D721Med (cell line): ENCODE measurements at regions not wholly inside any gene's neighbourhood (a gene's known extent, or its start where the extent isn't known, plus 50 kb on each side); places are given as distances from the start of the nearest gene placed in this dataset.

Experiments
- DNase-seq: peaks from one replicate; pipeline ENCODE4 v3.0.0; 2011; ENCODE audit warnings: low spot score; ENCODE audit not compliant: insufficient read length
- FAIRE-seq: peaks from 2 replicates; lab custom pipeline; 2011; peaks lifted over from hg19 to GRCh38; lab: Jason Lieb, UNC
- TF ChIP-seq, protein P1 (sequence below): IDR thresholded peaks from 2 replicates; pipeline ENCODE4 v1.5.1; 2012; ENCODE audit warnings: mild to moderate bottlenecking, control low read depth; ENCODE audit not compliant: insufficient read depth; ENCODE audit errors: missing control alignments

DNA sequence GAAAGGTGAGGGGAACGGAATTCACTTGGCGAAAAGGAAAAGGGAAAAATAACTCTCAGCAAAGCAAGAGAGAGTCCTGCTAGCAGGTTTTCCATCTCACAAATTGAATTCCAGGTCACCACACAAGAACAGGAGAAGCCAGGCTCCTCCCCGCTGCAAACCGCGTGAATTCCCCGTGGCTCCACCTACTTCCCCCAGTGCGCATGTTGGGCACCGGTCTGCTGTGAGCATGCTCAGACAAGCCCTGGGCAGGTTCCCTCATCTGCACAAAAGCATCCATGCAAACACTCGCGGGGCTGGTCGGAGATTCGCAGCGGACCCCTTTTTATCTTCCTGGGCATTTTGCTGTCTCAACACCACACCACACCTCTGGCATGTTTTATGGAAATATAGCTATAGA is 58.5 kb upstream of the S1PR3 start:
- no peak for FAIRE-seq
- no peak for DNase-seq
- TF ChIP-seq, protein P1, sequence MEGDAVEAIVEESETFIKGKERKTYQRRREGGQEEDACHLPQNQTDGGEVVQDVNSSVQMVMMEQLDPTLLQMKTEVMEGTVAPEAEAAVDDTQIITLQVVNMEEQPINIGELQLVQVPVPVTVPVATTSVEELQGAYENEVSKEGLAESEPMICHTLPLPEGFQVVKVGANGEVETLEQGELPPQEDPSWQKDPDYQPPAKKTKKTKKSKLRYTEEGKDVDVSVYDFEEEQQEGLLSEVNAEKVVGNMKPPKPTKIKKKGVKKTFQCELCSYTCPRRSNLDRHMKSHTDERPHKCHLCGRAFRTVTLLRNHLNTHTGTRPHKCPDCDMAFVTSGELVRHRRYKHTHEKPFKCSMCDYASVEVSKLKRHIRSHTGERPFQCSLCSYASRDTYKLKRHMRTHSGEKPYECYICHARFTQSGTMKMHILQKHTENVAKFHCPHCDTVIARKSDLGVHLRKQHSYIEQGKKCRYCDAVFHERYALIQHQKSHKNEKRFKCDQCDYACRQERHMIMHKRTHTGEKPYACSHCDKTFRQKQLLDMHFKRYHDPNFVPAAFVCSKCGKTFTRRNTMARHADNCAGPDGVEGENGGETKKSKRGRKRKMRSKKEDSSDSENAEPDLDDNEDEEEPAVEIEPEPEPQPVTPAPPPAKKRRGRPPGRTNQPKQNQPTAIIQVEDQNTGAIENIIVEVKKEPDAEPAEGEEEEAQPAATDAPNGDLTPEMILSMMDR, result no peak

DNA sequence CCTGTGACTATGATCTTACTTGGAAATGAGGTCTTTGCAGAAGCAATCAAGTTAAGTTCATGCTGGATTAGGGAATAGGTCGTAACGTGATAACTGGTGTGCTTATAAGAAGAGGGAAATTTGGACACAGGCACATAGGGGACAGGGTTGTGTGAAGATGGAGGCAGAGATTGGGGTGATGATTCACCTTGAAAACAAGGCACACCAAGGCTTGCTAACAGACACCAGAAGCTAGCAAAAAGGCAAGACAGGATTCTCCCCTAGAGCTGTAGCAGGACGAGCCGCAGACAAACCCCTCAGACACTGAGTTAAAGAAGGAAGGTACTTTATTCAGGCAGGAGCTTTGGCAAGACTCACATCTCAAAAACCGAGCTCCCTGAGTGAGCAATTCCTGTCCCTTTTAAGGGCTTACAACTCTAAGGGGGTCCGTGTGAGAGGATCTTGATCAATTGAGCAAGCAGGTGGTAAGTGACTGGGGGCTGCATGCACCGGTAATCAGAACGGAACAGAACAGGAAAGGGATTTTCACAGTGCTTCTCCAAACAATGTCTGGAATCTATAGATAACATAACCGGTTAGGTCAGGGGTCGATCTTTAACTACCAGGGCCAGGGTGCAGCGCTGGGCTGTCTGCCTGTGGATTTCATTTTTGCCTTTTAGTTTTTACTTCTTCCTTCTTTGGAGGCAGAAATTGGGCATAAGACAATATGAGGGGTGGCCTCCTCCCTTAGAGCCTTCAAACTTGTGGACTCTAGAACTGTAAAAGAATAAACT is 57.5 kb upstream of the S1PR3 start:
- DNase-seq, result no peak
- TF ChIP-seq, protein P1, result no peak
- no peak for FAIRE-seq

DNA sequence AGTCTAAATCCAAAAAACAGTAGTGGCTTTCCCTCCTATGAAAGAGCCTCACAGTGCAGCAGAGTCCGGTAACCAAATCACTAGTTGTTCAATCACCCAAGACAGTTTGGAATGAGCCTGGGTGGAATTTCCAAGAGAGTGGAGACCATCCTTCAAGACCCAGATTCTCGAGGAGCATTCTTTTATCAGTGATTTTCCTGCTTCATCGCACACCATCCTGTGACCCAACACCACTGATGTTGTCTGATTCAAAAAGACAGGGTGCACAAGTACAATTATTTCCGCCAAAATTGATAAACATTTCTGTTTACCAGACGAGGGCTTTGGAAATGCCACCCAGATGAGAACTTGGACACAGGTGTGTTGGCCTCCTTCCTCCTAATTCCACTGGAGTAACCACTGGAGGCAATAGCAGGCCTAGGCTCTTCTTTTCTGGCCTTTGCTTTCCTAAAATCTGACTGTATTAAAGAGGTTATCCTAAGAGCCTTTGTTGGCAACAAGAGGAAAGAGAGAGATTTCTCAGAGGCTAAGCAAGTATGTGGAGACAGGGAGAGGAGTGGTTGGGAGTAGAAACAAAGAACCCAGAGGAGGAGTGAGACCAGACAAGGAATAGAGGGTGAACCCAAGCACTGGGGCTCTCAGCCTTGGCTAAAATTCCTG is 56.3 kb upstream of the S1PR3 start:
- DNase-seq, result no peak
- TF ChIP-seq, protein P1, result no peak
- FAIRE-seq, result no peak

DNA sequence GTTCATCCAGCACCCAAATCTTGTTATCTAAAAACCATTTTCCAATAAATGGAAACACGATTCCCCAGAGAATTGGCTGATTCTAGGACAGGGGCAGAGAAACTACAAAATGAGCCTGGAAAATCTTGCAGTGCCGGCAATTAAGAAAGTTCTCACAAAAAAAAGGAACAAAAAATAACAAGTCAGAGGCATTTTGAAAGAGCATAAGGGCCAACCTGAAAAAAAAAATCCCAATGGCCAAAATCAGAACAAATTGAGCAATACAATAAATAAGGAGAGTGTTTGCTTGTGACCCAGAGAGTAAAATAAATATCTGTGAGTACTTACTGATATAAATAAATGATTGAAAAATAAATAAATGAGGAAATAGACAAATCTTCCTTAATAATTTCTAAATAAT is 55.1 kb upstream of the S1PR3 start:
- DNase-seq (no peak), FAIRE-seq (no peak)

DNA sequence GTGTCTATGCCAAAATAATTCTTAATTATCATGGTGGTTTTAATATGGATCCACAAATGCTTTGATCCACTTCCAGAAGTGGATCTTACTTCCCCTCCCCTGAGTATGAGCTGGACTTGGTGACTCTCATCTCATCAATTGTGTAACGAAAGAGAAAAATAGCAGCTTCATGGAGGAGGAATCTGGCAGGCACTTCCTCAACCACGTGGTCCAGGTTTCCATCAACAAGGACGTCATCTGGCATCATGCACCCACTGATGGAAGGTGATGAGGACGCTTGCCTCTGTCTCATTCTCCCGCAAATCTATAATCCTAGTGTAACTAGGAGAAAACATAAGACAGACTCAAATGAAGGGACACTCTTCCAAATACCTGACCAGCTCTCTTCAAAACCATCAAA is 54.6 kb upstream of the S1PR3 start:
- DNase-seq (no peak), FAIRE-seq (no peak)
- TF ChIP-seq, protein P1, result no peak

More for the DNA sequence above, 55.1 kb upstream of the S1PR3 start:
- TF ChIP-seq, protein P1, result no peak

DNA sequence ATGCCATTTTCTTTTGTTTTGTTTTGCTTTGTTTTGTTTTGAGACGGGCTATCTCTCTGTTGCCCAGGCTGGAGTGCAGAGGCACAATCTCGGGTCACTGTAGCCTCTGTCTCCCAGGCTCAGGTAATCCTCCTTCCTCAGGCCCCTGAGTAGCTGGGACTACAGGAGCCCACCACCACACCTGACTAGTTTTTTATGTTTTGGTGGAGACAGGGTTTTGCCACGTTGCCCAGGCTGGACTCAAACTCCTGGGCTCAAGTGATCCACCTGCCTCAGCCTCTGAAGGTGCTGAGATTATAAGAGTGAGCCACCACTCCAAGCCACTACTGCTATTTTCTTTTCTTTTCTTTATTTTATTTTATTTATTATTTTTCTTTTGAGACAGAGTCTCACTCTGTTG is 54.0 kb upstream of the S1PR3 start:
- TF ChIP-seq, protein P1, result no peak
- no peak for DNase-seq
- FAIRE-seq, result no peak

DNA sequence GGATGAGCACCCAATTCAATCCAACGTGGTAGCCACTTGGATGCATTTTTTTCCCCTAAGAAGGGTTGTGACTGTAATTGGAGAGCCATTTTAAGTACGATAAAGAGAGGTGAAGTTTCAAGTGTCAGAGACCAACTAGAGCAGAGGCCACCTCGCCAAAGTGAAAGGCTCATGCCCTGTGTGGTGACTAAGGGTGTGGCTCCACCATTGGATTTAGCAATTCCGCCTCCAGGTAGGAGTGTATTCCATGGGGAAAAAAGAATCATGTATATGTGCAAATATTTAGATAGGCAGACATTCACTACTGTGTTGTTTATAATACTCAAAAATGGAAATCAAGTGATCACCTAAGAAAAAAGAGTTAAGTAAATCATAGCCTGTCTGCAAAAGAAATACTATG is 53.1 kb upstream of the S1PR3 start:
- TF ChIP-seq, protein P1, result no peak
- no peak for DNase-seq
- FAIRE-seq, result no peak
